ENCODE measurements at regions not wholly inside any gene's neighbourhood (a gene's known extent, or its start where the extent isn't known, plus 50 kb on each side); places are given as distances from the start of the nearest gene placed in this dataset.

DNA sequence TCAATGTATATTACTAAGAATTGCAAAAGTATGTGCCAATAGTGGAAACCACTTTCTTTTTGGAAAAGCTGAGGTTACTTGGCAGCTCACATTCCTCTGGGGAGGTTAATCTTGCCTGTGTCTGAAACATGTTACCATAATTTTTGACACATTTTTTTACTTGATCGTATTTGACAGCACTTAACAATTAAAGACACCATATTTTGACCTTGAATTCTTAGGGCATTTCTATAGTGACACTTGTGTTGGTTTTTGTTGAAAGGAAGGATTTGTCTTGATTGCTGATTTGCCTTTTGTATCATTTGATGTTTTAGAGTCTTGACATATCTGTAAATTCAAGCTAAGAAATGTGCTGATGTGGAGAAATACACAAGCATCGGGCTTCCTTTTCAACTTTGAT lies 2135.5 kb downstream of the PCDH7 start (continued):
- TF ChIP-seq, protein P1, sequence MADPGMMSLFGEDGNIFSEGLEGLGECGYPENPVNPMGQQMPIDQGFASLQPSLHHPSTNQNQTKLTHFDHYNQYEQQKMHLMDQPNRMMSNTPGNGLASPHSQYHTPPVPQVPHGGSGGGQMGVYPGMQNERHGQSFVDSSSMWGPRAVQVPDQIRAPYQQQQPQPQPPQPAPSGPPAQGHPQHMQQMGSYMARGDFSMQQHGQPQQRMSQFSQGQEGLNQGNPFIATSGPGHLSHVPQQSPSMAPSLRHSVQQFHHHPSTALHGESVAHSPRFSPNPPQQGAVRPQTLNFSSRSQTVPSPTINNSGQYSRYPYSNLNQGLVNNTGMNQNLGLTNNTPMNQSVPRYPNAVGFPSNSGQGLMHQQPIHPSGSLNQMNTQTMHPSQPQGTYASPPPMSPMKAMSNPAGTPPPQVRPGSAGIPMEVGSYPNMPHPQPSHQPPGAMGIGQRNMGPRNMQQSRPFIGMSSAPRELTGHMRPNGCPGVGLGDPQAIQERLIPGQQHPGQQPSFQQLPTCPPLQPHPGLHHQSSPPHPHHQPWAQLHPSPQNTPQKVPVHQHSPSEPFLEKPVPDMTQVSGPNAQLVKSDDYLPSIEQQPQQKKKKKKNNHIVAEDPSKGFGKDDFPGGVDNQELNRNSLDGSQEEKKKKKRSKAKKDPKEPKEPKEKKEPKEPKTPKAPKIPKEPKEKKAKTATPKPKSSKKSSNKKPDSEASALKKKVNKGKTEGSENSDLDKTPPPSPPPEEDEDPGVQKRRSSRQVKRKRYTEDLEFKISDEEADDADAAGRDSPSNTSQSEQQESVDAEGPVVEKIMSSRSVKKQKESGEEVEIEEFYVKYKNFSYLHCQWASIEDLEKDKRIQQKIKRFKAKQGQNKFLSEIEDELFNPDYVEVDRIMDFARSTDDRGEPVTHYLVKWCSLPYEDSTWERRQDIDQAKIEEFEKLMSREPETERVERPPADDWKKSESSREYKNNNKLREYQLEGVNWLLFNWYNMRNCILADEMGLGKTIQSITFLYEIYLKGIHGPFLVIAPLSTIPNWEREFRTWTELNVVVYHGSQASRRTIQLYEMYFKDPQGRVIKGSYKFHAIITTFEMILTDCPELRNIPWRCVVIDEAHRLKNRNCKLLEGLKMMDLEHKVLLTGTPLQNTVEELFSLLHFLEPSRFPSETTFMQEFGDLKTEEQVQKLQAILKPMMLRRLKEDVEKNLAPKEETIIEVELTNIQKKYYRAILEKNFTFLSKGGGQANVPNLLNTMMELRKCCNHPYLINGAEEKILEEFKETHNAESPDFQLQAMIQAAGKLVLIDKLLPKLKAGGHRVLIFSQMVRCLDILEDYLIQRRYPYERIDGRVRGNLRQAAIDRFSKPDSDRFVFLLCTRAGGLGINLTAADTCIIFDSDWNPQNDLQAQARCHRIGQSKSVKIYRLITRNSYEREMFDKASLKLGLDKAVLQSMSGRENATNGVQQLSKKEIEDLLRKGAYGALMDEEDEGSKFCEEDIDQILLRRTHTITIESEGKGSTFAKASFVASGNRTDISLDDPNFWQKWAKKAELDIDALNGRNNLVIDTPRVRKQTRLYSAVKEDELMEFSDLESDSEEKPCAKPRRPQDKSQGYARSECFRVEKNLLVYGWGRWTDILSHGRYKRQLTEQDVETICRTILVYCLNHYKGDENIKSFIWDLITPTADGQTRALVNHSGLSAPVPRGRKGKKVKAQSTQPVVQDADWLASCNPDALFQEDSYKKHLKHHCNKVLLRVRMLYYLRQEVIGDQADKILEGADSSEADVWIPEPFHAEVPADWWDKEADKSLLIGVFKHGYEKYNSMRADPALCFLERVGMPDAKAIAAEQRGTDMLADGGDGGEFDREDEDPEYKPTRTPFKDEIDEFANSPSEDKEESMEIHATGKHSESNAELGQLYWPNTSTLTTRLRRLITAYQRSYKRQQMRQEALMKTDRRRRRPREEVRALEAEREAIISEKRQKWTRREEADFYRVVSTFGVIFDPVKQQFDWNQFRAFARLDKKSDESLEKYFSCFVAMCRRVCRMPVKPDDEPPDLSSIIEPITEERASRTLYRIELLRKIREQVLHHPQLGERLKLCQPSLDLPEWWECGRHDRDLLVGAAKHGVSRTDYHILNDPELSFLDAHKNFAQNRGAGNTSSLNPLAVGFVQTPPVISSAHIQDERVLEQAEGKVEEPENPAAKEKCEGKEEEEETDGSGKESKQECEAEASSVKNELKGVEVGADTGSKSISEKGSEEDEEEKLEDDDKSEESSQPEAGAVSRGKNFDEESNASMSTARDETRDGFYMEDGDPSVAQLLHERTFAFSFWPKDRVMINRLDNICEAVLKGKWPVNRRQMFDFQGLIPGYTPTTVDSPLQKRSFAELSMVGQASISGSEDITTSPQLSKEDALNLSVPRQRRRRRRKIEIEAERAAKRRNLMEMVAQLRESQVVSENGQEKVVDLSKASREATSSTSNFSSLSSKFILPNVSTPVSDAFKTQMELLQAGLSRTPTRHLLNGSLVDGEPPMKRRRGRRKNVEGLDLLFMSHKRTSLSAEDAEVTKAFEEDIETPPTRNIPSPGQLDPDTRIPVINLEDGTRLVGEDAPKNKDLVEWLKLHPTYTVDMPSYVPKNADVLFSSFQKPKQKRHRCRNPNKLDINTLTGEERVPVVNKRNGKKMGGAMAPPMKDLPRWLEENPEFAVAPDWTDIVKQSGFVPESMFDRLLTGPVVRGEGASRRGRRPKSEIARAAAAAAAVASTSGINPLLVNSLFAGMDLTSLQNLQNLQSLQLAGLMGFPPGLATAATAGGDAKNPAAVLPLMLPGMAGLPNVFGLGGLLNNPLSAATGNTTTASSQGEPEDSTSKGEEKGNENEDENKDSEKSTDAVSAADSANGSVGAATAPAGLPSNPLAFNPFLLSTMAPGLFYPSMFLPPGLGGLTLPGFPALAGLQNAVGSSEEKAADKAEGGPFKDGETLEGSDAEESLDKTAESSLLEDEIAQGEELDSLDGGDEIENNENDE (IDR thresholded peaks at IDR 0.05; ENCODE audit: insufficient replicate concordance, low read length) = no peak
- TF ChIP-seq EGR1 (IDR thresholded peaks at IDR 0.05; ENCODE audit: borderline replicate concordance, low read depth, low read length) (no peak), BACH1 (IDR thresholded peaks at IDR 0.05; ENCODE audit: low read length) (no peak), RFX5 (IDR thresholded peaks at IDR 0.05; ENCODE audit: borderline replicate concordance, low read depth, low read length) (no peak), JUND (IDR thresholded peaks at IDR 0.05; ENCODE audit: low read length) (no peak), GABPA (IDR thresholded peaks at IDR 0.05; ENCODE audit: borderline replicate concordance, insufficient read depth, low read length) (no peak), MAFK (IDR thresholded peaks at IDR 0.05; ENCODE audit: low read depth, low read length) (no peak), CREB1 (IDR thresholded peaks at IDR 0.05) (no peak), SIX5 (IDR thresholded peaks at IDR 0.05; ENCODE audit: low read depth, low read length) (no peak), SUZ12 (IDR thresholded peaks at IDR 0.05; ENCODE audit: low read length) (no peak), RNF2 (IDR thresholded peaks at IDR 0.05; ENCODE audit: borderline replicate concordance, low read depth, low read length, missing control alignments, poor library complexity, severe bottlenecking) (no peak), TEAD4 (IDR thresholded peaks at IDR 0.05; ENCODE audit: low read depth, low read length) (no peak), ASH2L (IDR thresholded peaks at IDR 0.05; ENCODE audit: low read length) (no peak)
